IMR-90 (cell line): ENCODE measurements at regions not wholly inside any gene's neighbourhood (a gene's known extent, or its start where the extent isn't known, plus 50 kb on each side); places are given as distances from the start of the nearest gene placed in this dataset.

Experiments
- ATAC-seq: fragments of 200-7000 bp; cut with Tn5 transposase; 2 replicates; pipeline ENCODE4 v1.9.1; 2020; ENCODE audit warnings: low read depth, mild to moderate bottlenecking, moderate library complexity
- BruUV-seq: library from RNA; stranded (reverse); fragments of 400-500 nt; replicated peaks from 2 replicates; lab custom pipeline; 2021; lab: Mats Ljungman, UMichigan
- CTCF ChIA-PET: fragments of 300-600 bp; formaldehyde crosslinking; extraction: SDS; loops from one replicate; lab custom pipeline; 2021; ENCODE audit warnings: antibody characterized with exemption; lab: Yijun Ruan, JAX
- POLR2A ChIA-PET: fragments of 300-600 bp; sonication (Branson Sonifier 250); formaldehyde crosslinking; loops from one replicate; lab custom pipeline; 2022; ENCODE audit warnings: antibody characterized with exemption; ENCODE audit not compliant: unreplicated experiment; lab: Charles Lee
- DNase-seq: peaks from one replicate; pipeline ENCODE4 v3.0.0; 2013
- H2AFZ ChIP-seq: replicated peaks from 2 replicates; pipeline ENCODE3; 2013; ENCODE audit warnings: low read length, mild to moderate bottlenecking; ENCODE audit not compliant: poor library complexity
- H2AK5ac ChIP-seq: 2 replicates; pipeline ENCODE4 v1.6.1; 2013; ENCODE audit warnings: low read depth, low read length, inconsistent platforms
- H2AK9ac ChIP-seq: replicated peaks from 2 replicates; pipeline ENCODE3; 2013; ENCODE audit warnings: mild to moderate bottlenecking, low read depth, low read length, moderate library complexity; ENCODE audit not compliant: poor library complexity
- H2BK120ac ChIP-seq: 2 replicates; pipeline ENCODE4 v1.6.1; 2013; ENCODE audit warnings: low read depth, low read length, inconsistent platforms
- H2BK15ac ChIP-seq: 3 replicates; pipeline ENCODE4 v1.6.1; 2013; ENCODE audit warnings: low read depth, low read length, inconsistent platforms
- H2BK20ac ChIP-seq: 2 replicates; pipeline ENCODE4 v1.6.1; 2013; ENCODE audit warnings: low read depth, mild to moderate bottlenecking, inconsistent platforms, low read length, moderate library complexity
- H2BK5ac ChIP-seq: 2 replicates; pipeline ENCODE4 v1.6.1; 2013; ENCODE audit warnings: mild to moderate bottlenecking, low read depth, low read length, inconsistent platforms; ENCODE audit not compliant: poor library complexity, severe bottlenecking
- H3K14ac ChIP-seq: replicated peaks from 2 replicates; pipeline ENCODE4 v1.6.1; 2013; ENCODE audit warnings: low read depth, low read length, inconsistent platforms
- H3K18ac ChIP-seq: 2 replicates; pipeline ENCODE4 v1.6.1; 2013; ENCODE audit warnings: low read depth, low read length, control low read depth
- H3K23ac ChIP-seq: 2 replicates; pipeline ENCODE4 v1.6.1; 2013; ENCODE audit warnings: low read depth, low read length, inconsistent platforms
- H3K27ac ChIP-seq: 2 replicates; pipeline ENCODE4 v1.5.1; 2013; ENCODE audit warnings: mild to moderate bottlenecking, control low read depth, low read length; ENCODE audit not compliant: insufficient read depth
- H3K27me3 ChIP-seq: 2 replicates; pipeline ENCODE4 v1.6.1; 2013; ENCODE audit warnings: low read length; ENCODE audit not compliant: control insufficient read depth, insufficient read depth
- H3K36me3 ChIP-seq: 2 replicates; pipeline ENCODE4 v1.6.1; 2013; ENCODE audit warnings: low read length, mixed read lengths; ENCODE audit not compliant: control insufficient read depth, insufficient read depth
- H3K4ac ChIP-seq: 2 replicates; pipeline ENCODE4 v1.6.1; 2013; ENCODE audit warnings: low read depth, low read length, inconsistent platforms
- H3K4me1 ChIP-seq: 2 replicates; pipeline ENCODE4 v1.6.1; 2013; ENCODE audit warnings: low read length, mixed read lengths; ENCODE audit not compliant: control insufficient read depth, insufficient read depth
- H3K4me2 ChIP-seq: 2 replicates; pipeline ENCODE4 v1.6.1; 2013; ENCODE audit warnings: low read depth, mild to moderate bottlenecking, control low read depth, low read length, moderate library complexity
- H3K4me3 ChIP-seq: 2 replicates; pipeline ENCODE4 v1.5.1; 2013; ENCODE audit warnings: low read depth, mild to moderate bottlenecking, control low read depth, low read length, moderate library complexity; ENCODE audit not compliant: insufficient read depth
- H3K56ac ChIP-seq: 2 replicates; pipeline ENCODE4 v1.6.1; 2013; ENCODE audit warnings: low read length, inconsistent platforms; ENCODE audit not compliant: insufficient read depth; ENCODE audit errors: extremely low read depth
- H3K79me1 ChIP-seq, 2 experiments: 2 replicates each; pipeline ENCODE4 v1.6.1; 2013; ENCODE audit warnings: low read length in 2 of 2, inconsistent platforms in 1 of 2, low read depth in 1 of 2
- H3K9ac ChIP-seq: 2 replicates; pipeline ENCODE4 v1.6.1; 2013; ENCODE audit warnings: low read depth, low read length, control low read depth
- H3K9me1 ChIP-seq: 2 replicates; pipeline ENCODE4 v1.6.1; 2013; ENCODE audit warnings: low read length, inconsistent platforms; ENCODE audit not compliant: insufficient read depth
- H3K9me3 ChIP-seq: 2 replicates; pipeline ENCODE4 v1.6.1; 2013; ENCODE audit warnings: low read length; ENCODE audit not compliant: control insufficient read depth, insufficient read depth
- H4K20me1 ChIP-seq: 2 replicates; pipeline ENCODE4 v1.6.1; 2013; ENCODE audit warnings: low read length, inconsistent platforms; ENCODE audit not compliant: insufficient read depth
- H4K5ac ChIP-seq: 2 replicates; pipeline ENCODE4 v1.6.1; 2013; ENCODE audit warnings: mild to moderate bottlenecking, low read depth, low read length, control low read depth
- H4K8ac ChIP-seq, 2 experiments: 2 replicates each; pipeline ENCODE4 v1.6.1; 2013; ENCODE audit warnings: low read depth in 2 of 2, low read length in 2 of 2, control low read depth in 1 of 2, inconsistent platforms in 1 of 2
- H4K91ac ChIP-seq: 2 replicates; pipeline ENCODE4 v1.6.1; 2013; ENCODE audit warnings: low read depth, low read length, inconsistent platforms; ENCODE audit not compliant: insufficient read depth
- CEBPB ChIP-seq: IDR thresholded peaks from 2 replicates; pipeline ENCODE4 v1.6.1; 2012; ENCODE audit warnings: low read depth, low read length, improper control_type of control experiment
- FOS ChIP-seq: fragments of 150-350 bp; IDR thresholded peaks from 2 replicates; pipeline ENCODE4 v1.6.1; 2016; ENCODE audit warnings: low read depth, low read length
- MAZ ChIP-seq: IDR thresholded peaks from 2 replicates; pipeline ENCODE4 v1.6.1; 2012; ENCODE audit warnings: low read depth, mild to moderate bottlenecking, low read length, improper control_type of control experiment, moderate library complexity, borderline replicate concordance
- NFE2L2 ChIP-seq: fragments of 150-350 bp; IDR thresholded peaks from 2 replicates; pipeline ENCODE4 v1.6.1; 2016; ENCODE audit warnings: low read depth, mild to moderate bottlenecking, low read length
- POLR2A ChIP-seq: IDR thresholded peaks from 2 replicates; pipeline ENCODE4 v1.6.1; 2012; ENCODE audit warnings: mild to moderate bottlenecking, low read depth, low read length
- RAD21 ChIP-seq: IDR thresholded peaks from 2 replicates; pipeline ENCODE4 v1.6.1; 2012; ENCODE audit warnings: low read length, improper control_type of control experiment
- RFX5 ChIP-seq: IDR thresholded peaks from 2 replicates; pipeline ENCODE4 v1.8.0; 2012; ENCODE audit warnings: low read depth, mild to moderate bottlenecking, low read length, moderate library complexity
- whole genome bisulfite sequencing, 2 experiments: methylation state at CpG; one replicate each; pipeline versions ENCODE4 v1.1.5 to v1.1.7; 2013; ENCODE audit warnings: missing lambda C conversion rate in 2 of 2; ENCODE audit not compliant: insufficient read length in 1 of 2; ENCODE audit errors: extremely low coverage in 2 of 2; 5-methylcytosine and 5-hydroxymethylcytosine counted together
- dilution Hi-C: fragments of 300-500 bp; cut with HindIII; formaldehyde crosslinking; loops from one replicate; pipeline ENCODE4 v1.14.3; 2018; ENCODE audit warnings: low sequenced_read_pairs; ENCODE audit not compliant: unreplicated experiment
- in situ Hi-C: fragments of 300-500 bp; cut with MboI; formaldehyde crosslinking; loops from 3 replicates; pipeline ENCODE4 v1.14.3; 2019; ENCODE audit warnings: low sequenced_read_pairs, inconsistent platforms, mixed read lengths
- intact Hi-C: fragments of 100-400 bp; cut with micrococcal nuclease; formaldehyde crosslinking; loops from 2 replicates; pipeline ENCODE4 v1.10.0; 2022

GRCh38 chr5:40220260-40220659, 459.5 kb upstream of the PTGER4 start:
- peaks cover 2% of the 10 kb centered on the region; the same call in 1 of the 2 replicates for H3K4me1 ChIP-seq
- BruUV-seq, result no TSS peak
- H2AK9ac ChIP-seq, result no peak overlapping the region
- dilution Hi-C loops, result no loop called here
- H3K14ac ChIP-seq, result no peak overlapping the region
- H3K9me1 ChIP-seq, result no peaks in the 10 kb centered on the region
- H3K9me3 ChIP-seq, result no peaks in the 10 kb centered on the region
- no peak overlapping the region for H3K18ac ChIP-seq
- TF ChIP-seq POLR2A, result no peak
- no peak for TF ChIP-seq MAZ
- no peak for TF ChIP-seq NFE2L2
- TF ChIP-seq CEBPB, result no peak
- no peak for TF ChIP-seq FOS
- no peak for TF ChIP-seq RAD21
- TF ChIP-seq RFX5, result no peak
- no peak overlapping the region for H2AK5ac ChIP-seq
- H3K27ac ChIP-seq, result no peak overlapping the region
- H2AFZ ChIP-seq, result no peak overlapping the region
- intact Hi-C loops, result no loop called here
- H2BK15ac ChIP-seq, result no peak overlapping the region
- H2BK120ac ChIP-seq, result no peak overlapping the region
- no peaks in the 10 kb centered on the region for H4K20me1 ChIP-seq
- no peaks in the 10 kb centered on the region for H3K27me3 ChIP-seq
- no peak overlapping the region for H4K91ac ChIP-seq
- no peak overlapping the region for H3K56ac ChIP-seq
- ChIA-PET CTCF (no interaction called here), POLR2A (no interaction called here)
- H3K23ac ChIP-seq, result no peak overlapping the region
- H3K4me3 ChIP-seq, result no peak overlapping the region
- H3K4ac ChIP-seq, result no peak overlapping the region
- H3K36me3 ChIP-seq, result no peaks in the 10 kb centered on the region
- H2BK5ac ChIP-seq, result no peak overlapping the region
- in situ Hi-C loops, result loop anchor here (10.0 kb wide), 1 partner anchor 455 kb away; the partner anchor contains the start of gene PTGER4
- H4K5ac ChIP-seq, result no peak overlapping the region
- no peaks in the 10 kb centered on the region for H3K79me1 ChIP-seq
- H3K4me2 ChIP-seq, result no peak overlapping the region
- H2BK20ac ChIP-seq, result no peak overlapping the region
- no peak overlapping the region for H3K9ac ChIP-seq
- no CpG with 5 or more reads among the region's 2 CpGs for WGBS, 2 experiments
- ATAC-seq, result no peak
- H4K8ac ChIP-seq, result no peak overlapping the region
- DNase-seq, result no peak
